ENCODE measurements at regions not wholly inside any gene's neighbourhood (a gene's known extent, or its start where the extent isn't known, plus 50 kb on each side); places are given as distances from the start of the nearest gene placed in this dataset.

DNA sequence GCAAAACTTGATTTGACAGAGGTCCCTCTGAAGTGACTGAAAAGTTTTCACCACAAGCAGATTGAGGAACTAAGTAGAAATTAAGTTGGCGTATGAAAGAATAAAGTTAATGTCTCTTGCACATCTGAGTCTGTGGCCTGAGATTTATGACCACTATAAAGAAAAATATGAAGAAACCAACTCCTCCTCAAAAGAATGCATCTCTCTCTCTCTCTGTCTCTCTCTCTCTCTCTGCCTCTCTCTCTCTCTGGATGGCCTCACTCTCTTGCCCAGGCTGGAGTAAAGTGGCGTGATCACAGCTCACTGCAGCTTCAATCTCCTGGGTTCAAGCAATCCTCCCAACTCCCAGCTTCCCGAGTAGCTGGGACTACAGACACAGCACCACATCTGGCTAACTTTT, 55.2 kb downstream of the RPL22L1 start:
- Histone ChIP-seq H3K36me3 (ENCODE audit: control insufficient read depth in 3 of 3, insufficient read depth in 2 of 3, low read depth in 1 of 3, low read length in 3 of 3) (no peaks in the 10 kb centered on the region), H3K27ac (ENCODE audit: low read depth in 1 of 3, low read length in 2 of 3) (no peak overlapping the region), H3K4me1 (ENCODE audit: control insufficient read depth in 3 of 3, insufficient read depth in 2 of 3, low read depth in 1 of 3, low read length in 2 of 3) (peaks cover 0 to 20% (median 3%) of the 10 kb centered on the region in 3 donors), H3K27me3 (ENCODE audit: control insufficient read depth in 3 of 3, insufficient read depth in 3 of 3, low read length in 3 of 3) (no peaks in the 10 kb centered on the region), H3K9me3 (ENCODE audit: control insufficient read depth in 2 of 2, insufficient read depth in 1 of 2, low read depth in 1 of 2, low read length in 1 of 2) (no peaks in the 10 kb centered on the region), H3K4me3 (ENCODE audit: low read depth in 1 of 3, low read length in 3 of 3) (no peak overlapping the region)
- no peak for FAIRE-seq
- DNase-seq: no peak
- 69 to 82% (median 75%) methylated on average over 3 of the region's 3 CpGs for WGBS, 3 donors

DNA sequence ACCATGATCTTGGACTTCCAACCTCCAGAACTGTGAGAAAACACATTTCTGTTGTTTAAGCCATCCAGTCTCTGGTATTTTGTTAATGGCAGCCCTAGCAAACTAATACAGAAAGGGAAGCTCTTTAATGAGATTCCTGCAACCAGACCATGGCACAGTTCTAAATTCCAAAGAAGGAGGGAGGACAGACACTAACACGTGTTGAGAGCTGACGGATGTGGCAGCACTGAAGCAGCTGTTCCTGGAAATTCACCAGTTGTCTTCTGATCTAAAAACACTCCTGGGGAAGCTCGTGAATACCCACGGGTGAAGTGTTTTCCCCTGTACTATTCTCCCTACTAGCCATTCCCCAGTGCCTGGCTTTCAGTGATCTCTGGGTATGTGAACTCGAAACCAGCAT, 56.7 kb downstream of the RPL22L1 start:
- H3K4me3 ChIP-seq (ENCODE audit: low read depth in 1 of 3, low read length in 3 of 3): no peak overlapping the region
- no peak for FAIRE-seq
- WGBS, 3 donors: 77 to 89% (median 84%) methylated on average over 5 of the region's 5 CpGs
- peaks cover 4 to 31% (median 5%) of the 10 kb centered on the region in 3 donors for H3K4me1 ChIP-seq (ENCODE audit: control insufficient read depth in 3 of 3, insufficient read depth in 2 of 3, low read depth in 1 of 3, low read length in 2 of 3)
- H3K27me3 ChIP-seq (ENCODE audit: control insufficient read depth in 3 of 3, insufficient read depth in 3 of 3, low read length in 3 of 3): no peaks in the 10 kb centered on the region
- H3K36me3 ChIP-seq (ENCODE audit: control insufficient read depth in 3 of 3, insufficient read depth in 2 of 3, low read depth in 1 of 3, low read length in 3 of 3): no peaks in the 10 kb centered on the region
- H3K9me3 ChIP-seq (ENCODE audit: control insufficient read depth in 2 of 2, insufficient read depth in 1 of 2, low read depth in 1 of 2, low read length in 1 of 2): no peaks in the 10 kb centered on the region
- H3K27ac ChIP-seq (ENCODE audit: low read depth in 1 of 3, low read length in 2 of 3): no peak overlapping the region
- DNase-seq: no peak

- DNase-seq (peak; percentile 84 to 85), FAIRE-seq (no peak)
- Histone ChIP-seq H3K36me3 (ENCODE audit: control insufficient read depth in 3 of 3, insufficient read depth in 2 of 3, low read depth in 1 of 3, low read length in 3 of 3) (no peaks in the 10 kb centered on the region), H3K27me3 (ENCODE audit: control insufficient read depth in 3 of 3, insufficient read depth in 3 of 3, low read length in 3 of 3) (no peaks in the 10 kb centered on the region), H3K9me3 (ENCODE audit: control insufficient read depth in 2 of 2, insufficient read depth in 1 of 2, low read depth in 1 of 2, low read length in 1 of 2) (no peaks in the 10 kb centered on the region), H3K4me3 (ENCODE audit: low read depth in 1 of 3, low read length in 3 of 3) (no peak overlapping the region), H3K27ac (ENCODE audit: low read depth in 1 of 3, low read length in 2 of 3) (no peak overlapping the region), H3K4me1 (ENCODE audit: control insufficient read depth in 3 of 3, insufficient read depth in 2 of 3, low read depth in 1 of 3, low read length in 2 of 3) (peaks cover 4 to 31% (median 5%) of the 10 kb centered on the region in 3 donors)
- WGBS, 3 donors: 55 to 66% (median 59%) methylated on average over 8 of the region's 8 CpGs
Measured at GRCh38 chr3:170811928-170812591, 57.9 kb downstream of the RPL22L1 start.

- Histone ChIP-seq H3K9me3 (ENCODE audit: control insufficient read depth in 2 of 2, insufficient read depth in 1 of 2, low read depth in 1 of 2, low read length in 1 of 2) (no peaks in the 10 kb centered on the region), H3K4me1 (ENCODE audit: control insufficient read depth in 3 of 3, insufficient read depth in 2 of 3, low read depth in 1 of 3, low read length in 2 of 3) (peaks cover 4 to 31% (median 5%) of the 10 kb centered on the region in 3 donors), H3K27ac (ENCODE audit: low read depth in 1 of 3, low read length in 2 of 3) (no peak overlapping the region), H3K36me3 (ENCODE audit: control insufficient read depth in 3 of 3, insufficient read depth in 2 of 3, low read depth in 1 of 3, low read length in 3 of 3) (no peaks in the 10 kb centered on the region), H3K27me3 (ENCODE audit: control insufficient read depth in 3 of 3, insufficient read depth in 3 of 3, low read length in 3 of 3) (no peaks in the 10 kb centered on the region), H3K4me3 (ENCODE audit: low read depth in 1 of 3, low read length in 3 of 3) (no peak overlapping the region)
- WGBS, 3 donors: 57 to 71% (median 64%) methylated on average over 5 of the region's 5 CpGs
- FAIRE-seq (no peak), DNase-seq (peak in 1 of 2 donors; percentile 27)
Measured at GRCh38 chr3:170811515-170811914, 58.5 kb downstream of the RPL22L1 start.

- Histone ChIP-seq H3K27ac (ENCODE audit: low read depth in 1 of 3, low read length in 2 of 3) (peak overlapping the region in 1 of 3 donors; percentile 72), H3K9me3 (ENCODE audit: control insufficient read depth in 2 of 2, insufficient read depth in 1 of 2, low read depth in 1 of 2, low read length in 1 of 2) (no peaks in the 10 kb centered on the region), H3K36me3 (ENCODE audit: control insufficient read depth in 3 of 3, insufficient read depth in 2 of 3, low read depth in 1 of 3, low read length in 3 of 3) (no peaks in the 10 kb centered on the region), H3K4me1 (ENCODE audit: control insufficient read depth in 3 of 3, insufficient read depth in 2 of 3, low read depth in 1 of 3, low read length in 2 of 3) (peaks cover 4 to 31% (median 5%) of the 10 kb centered on the region in 3 donors), H3K27me3 (ENCODE audit: control insufficient read depth in 3 of 3, insufficient read depth in 3 of 3, low read length in 3 of 3) (no peaks in the 10 kb centered on the region), H3K4me3 (ENCODE audit: low read depth in 1 of 3, low read length in 3 of 3) (no peak overlapping the region)
- peak; percentile 90 for FAIRE-seq
- DNase-seq: peak; percentile 89 to 96
- 13 to 27% (median 21%) methylated on average over 1 of the region's 1 CpG for WGBS, 3 donors
Measured at GRCh38 chr3:170809975-170810357, 60.0 kb downstream of the RPL22L1 start.

- Histone ChIP-seq H3K9me3 (ENCODE audit: control insufficient read depth in 2 of 2, insufficient read depth in 1 of 2, low read depth in 1 of 2, low read length in 1 of 2) (no peaks in the 10 kb centered on the region), H3K27me3 (ENCODE audit: control insufficient read depth in 3 of 3, insufficient read depth in 3 of 3, low read length in 3 of 3) (no peaks in the 10 kb centered on the region), H3K4me3 (ENCODE audit: low read depth in 1 of 3, low read length in 3 of 3) (no peak overlapping the region), H3K36me3 (ENCODE audit: control insufficient read depth in 3 of 3, insufficient read depth in 2 of 3, low read depth in 1 of 3, low read length in 3 of 3) (no peaks in the 10 kb centered on the region), H3K4me1 (ENCODE audit: control insufficient read depth in 3 of 3, insufficient read depth in 2 of 3, low read depth in 1 of 3, low read length in 2 of 3) (peaks cover 4 to 31% (median 5%) of the 10 kb centered on the region in 3 donors), H3K27ac (ENCODE audit: low read depth in 1 of 3, low read length in 2 of 3) (peak overlapping the region; percentile 8 to 72 (median 36))
- FAIRE-seq: no peak
- 69 to 74% (median 70%) methylated on average over 14 of the region's 14 CpGs for WGBS, 3 donors
- peak; percentile 71 to 77 for DNase-seq
Measured at GRCh38 chr3:170809007-170809974, 60.7 kb downstream of the RPL22L1 start.

DNA sequence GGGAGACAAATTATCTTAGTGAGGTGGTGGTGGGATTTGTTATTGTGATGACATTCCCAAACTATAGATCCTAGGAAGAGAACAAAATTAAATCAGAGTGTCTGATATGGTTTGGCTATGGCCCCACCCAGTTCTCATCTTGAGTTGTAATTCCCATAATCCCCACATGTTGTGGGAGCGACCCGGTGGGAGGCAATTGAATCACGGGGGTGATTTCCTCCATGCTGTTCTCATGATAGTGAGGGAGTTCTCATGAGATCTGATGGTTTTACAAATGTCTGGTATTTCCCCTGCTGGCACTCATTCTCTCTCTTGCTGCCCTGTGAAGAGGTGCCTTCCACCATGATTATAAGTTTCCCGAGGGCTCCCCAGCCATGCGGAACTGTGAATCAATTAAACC, 62.0 kb downstream of the RPL22L1 start:
- Histone ChIP-seq H3K4me3 (ENCODE audit: low read depth in 1 of 3, low read length in 3 of 3) (no peak overlapping the region), H3K27me3 (ENCODE audit: control insufficient read depth in 3 of 3, insufficient read depth in 3 of 3, low read length in 3 of 3) (no peaks in the 10 kb centered on the region), H3K9me3 (ENCODE audit: control insufficient read depth in 2 of 2, insufficient read depth in 1 of 2, low read depth in 1 of 2, low read length in 1 of 2) (no peaks in the 10 kb centered on the region), H3K36me3 (ENCODE audit: control insufficient read depth in 3 of 3, insufficient read depth in 2 of 3, low read depth in 1 of 3, low read length in 3 of 3) (no peaks in the 10 kb centered on the region), H3K27ac (ENCODE audit: low read depth in 1 of 3, low read length in 2 of 3) (no peak overlapping the region), H3K4me1 (ENCODE audit: control insufficient read depth in 3 of 3, insufficient read depth in 2 of 3, low read depth in 1 of 3, low read length in 2 of 3) (peaks cover 4 to 31% (median 5%) of the 10 kb centered on the region in 3 donors)
- no peak for DNase-seq
- 86 to 92% (median 91%) methylated on average over 5 of the region's 5 CpGs for WGBS, 3 donors
- no peak for FAIRE-seq

GRCh38 chr3:170806676-170807075, 63.3 kb downstream of the RPL22L1 start:
- FAIRE-seq: no peak
- H3K27ac ChIP-seq (ENCODE audit: low read depth in 1 of 3, low read length in 2 of 3): no peak overlapping the region
- H3K4me1 ChIP-seq (ENCODE audit: control insufficient read depth in 3 of 3, insufficient read depth in 2 of 3, low read depth in 1 of 3, low read length in 2 of 3): peaks cover 3 to 24% (median 4%) of the 10 kb centered on the region in 3 donors
- 81 to 93% (median 89%) methylated on average over 2 of the region's 2 CpGs for WGBS, 3 donors
- no peaks in the 10 kb centered on the region for H3K9me3 ChIP-seq (ENCODE audit: control insufficient read depth in 2 of 2, insufficient read depth in 1 of 2, low read depth in 1 of 2, low read length in 1 of 2)
- DNase-seq: no peak
- no peaks in the 10 kb centered on the region for H3K36me3 ChIP-seq (ENCODE audit: control insufficient read depth in 3 of 3, insufficient read depth in 2 of 3, low read depth in 1 of 3, low read length in 3 of 3)
- no peak overlapping the region for H3K4me3 ChIP-seq (ENCODE audit: low read depth in 1 of 3, low read length in 3 of 3)
- H3K27me3 ChIP-seq (ENCODE audit: control insufficient read depth in 3 of 3, insufficient read depth in 3 of 3, low read length in 3 of 3): no peaks in the 10 kb centered on the region

Measured in small intestine (tissue), 7 donors.